HepG2 (cell line): ENCODE measurements at regions not wholly inside any gene's neighbourhood (a gene's known extent, or its start where the extent isn't known, plus 50 kb on each side); places are given as distances from the start of the nearest gene placed in this dataset.

Source experiments
- ATAC-seq: fragments of 200-7000 bp; cut with Tn5 transposase; 3 replicates; pipeline ENCODE4 v1.9.1; 2020; ENCODE audit warnings: mild to moderate bottlenecking, moderate library complexity
- BruUV-seq: library from RNA; stranded (reverse); fragments of 400-500 nt; replicated peaks from 2 replicates; lab custom pipeline; 2021; lab: Mats Ljungman, UMichigan
- CTCF ChIA-PET: fragments of 300-600 bp; formaldehyde crosslinking; extraction: SDS; loops from one replicate; lab custom pipeline; 2021; ENCODE audit warnings: low total read pairs, inconsistent platforms, low intra/inter-chr PET ratio; lab: Yijun Ruan, JAX
- POLR2A ChIA-PET: fragments of 350-600 bp; sonication (Branson Sonifier 250); formaldehyde crosslinking; loops from one replicate; lab custom pipeline; 2020; ENCODE audit warnings: antibody characterized with exemption, inconsistent platforms; lab: Yijun Ruan, JAX
- DNase-seq: peaks from one replicate; pipeline ENCODE4 v3.0.0-alpha.2; 2015; ENCODE audit warnings: low spot score
- FAIRE-seq: peaks from 3 replicates; lab custom pipeline; 2011; peaks lifted over from hg19 to GRCh38; lab: Jason Lieb, UNC
- H2AFZ ChIP-seq: one replicate; pipeline ENCODE4 v1.6.1; 2011; ENCODE audit warnings: low read length, inconsistent platforms
- H3K27ac ChIP-seq: fragments of 300-600 bp; 3 replicates; pipeline ENCODE4 v1.8.0; 2011; ENCODE audit warnings: mixed run types, mild to moderate bottlenecking, mixed read lengths, low read length, inconsistent platforms; ENCODE audit not compliant: insufficient read depth; ENCODE audit errors: extremely low read length
- H3K27me3 ChIP-seq, 2 experiments: fragments of 200-600 bp in 1 of 2; 2 replicates in 1 of 2; 3 replicates in 1 of 2; pipeline versions ENCODE4 v1.6.0 to v1.8.0; 2011; ENCODE audit warnings: low read length in 2 of 2, mild to moderate bottlenecking in 2 of 2, moderate library complexity in 2 of 2, inconsistent platforms in 1 of 2; ENCODE audit not compliant: insufficient read depth in 2 of 2, control insufficient read depth in 1 of 2
- H3K36me3 ChIP-seq, 2 experiments: fragments of 200-600 bp in 1 of 2; replicated peaks in 1 of 2; 2 replicates in 1 of 2; 3 replicates in 1 of 2; pipeline versions ENCODE4 v1.5.1 to v1.8.0; 2011; ENCODE audit warnings: low read length in 2 of 2, inconsistent platforms in 1 of 2; ENCODE audit not compliant: insufficient read depth in 2 of 2, control insufficient read depth in 1 of 2
- H3K4me1 ChIP-seq: 2 replicates; pipeline ENCODE4 v1.5.1; 2012; ENCODE audit warnings: low read length, inconsistent platforms; ENCODE audit not compliant: insufficient read depth
- H3K4me2 ChIP-seq: 2 replicates; pipeline ENCODE4 v1.6.0; 2011; ENCODE audit warnings: low read depth, low read length, inconsistent platforms
- H3K4me3 ChIP-seq, 3 experiments: fragments of 200-600 bp in 1 of 3; sonication (generic), shearing (Covaris generic) in 1 of 3; replicated peaks in 1 of 3; 2 replicates each; pipeline ENCODE4 v1.5.1; 2011 to 2016; ENCODE audit warnings: low read length in 3 of 3, inconsistent platforms in 2 of 3, low read depth in 2 of 3, mild to moderate bottlenecking in 2 of 3, control low read depth in 1 of 3, mixed read lengths in 1 of 3; ENCODE audit not compliant: insufficient read depth in 1 of 3
- H3K79me2 ChIP-seq: one replicate; pipeline ENCODE4 v1.6.1; 2011; ENCODE audit warnings: low read length, inconsistent platforms; ENCODE audit not compliant: insufficient read depth
- H3K9ac ChIP-seq: 2 replicates; pipeline ENCODE4 v1.6.0; 2011; ENCODE audit warnings: mild to moderate bottlenecking, low read depth, low read length, inconsistent platforms; ENCODE audit not compliant: insufficient read depth
- H3K9me3 ChIP-seq: 2 replicates; pipeline ENCODE4 v1.5.1; 2012; ENCODE audit warnings: mild to moderate bottlenecking, low read length
- H4K20me1 ChIP-seq: 2 replicates; pipeline ENCODE4 v1.6.0; 2011; ENCODE audit warnings: inconsistent platforms, mild to moderate bottlenecking, low read length, moderate library complexity; ENCODE audit not compliant: insufficient read depth
- AFF4 ChIP-seq: sonication (generic); formaldehyde crosslinking; IDR thresholded peaks from 2 replicates; pipeline ENCODE4 v1.4.0; 2020; ENCODE audit warnings: missing genetic modification reagents
- GABPB1 ChIP-seq: IDR thresholded peaks from 2 replicates; pipeline ENCODE4 v1.6.1; 2016; ENCODE audit warnings: mild to moderate bottlenecking, missing genetic modification reagents, moderate library complexity, missing compliant biosample characterization
- RBFOX2 ChIP-seq: fragments of 200-400 bp; formaldehyde crosslinking; IDR thresholded peaks from 2 replicates; pipeline ENCODE4 v1.6.1; 2017; ENCODE audit warnings: low read depth, mild to moderate bottlenecking, low read length
- SALL2 ChIP-seq: sonication (generic); formaldehyde crosslinking; IDR thresholded peaks from 2 replicates; pipeline ENCODE4 v1.8.1; 2023; ENCODE audit warnings: mild to moderate bottlenecking, missing genetic modification reagents, inconsistent platforms
- SNAI1 ChIP-seq: sonication (generic); formaldehyde crosslinking; IDR thresholded peaks from 2 replicates; pipeline ENCODE4 v1.5.0; 2020; ENCODE audit warnings: mild to moderate bottlenecking, missing genetic modification reagents, borderline replicate concordance
- TBX3 ChIP-seq: fragments of 450-650 bp; IDR thresholded peaks from 2 replicates; pipeline ENCODE4 v1.6.1; 2017; ENCODE audit warnings: antibody characterized with exemption, mild to moderate bottlenecking, inconsistent platforms, borderline replicate concordance
- USF2 ChIP-seq, 2 experiments: sonication (generic) in 1 of 2; formaldehyde crosslinking in 1 of 2; IDR thresholded peaks; 2 replicates each; pipeline versions ENCODE4 v1.5.1 to v1.6.1; 2011 to 2020; ENCODE audit warnings: borderline replicate concordance in 1 of 2, low read depth in 1 of 2, low read length in 1 of 2, mild to moderate bottlenecking in 1 of 2, missing genetic modification reagents in 1 of 2, moderate library complexity in 1 of 2
- ZFX ChIP-seq: sonication (generic); formaldehyde crosslinking; IDR thresholded peaks from 2 replicates; pipeline ENCODE4 v1.4.0; 2020; ENCODE audit warnings: mild to moderate bottlenecking, low read depth, missing genetic modification reagents, moderate library complexity
- ZNF235 ChIP-seq: sonication (generic); formaldehyde crosslinking; IDR thresholded peaks from 2 replicates; pipeline ENCODE4 v1.8.1; 2023; ENCODE audit warnings: mild to moderate bottlenecking, missing genetic modification reagents, borderline replicate concordance
- ZNF333 ChIP-seq: sonication (generic); formaldehyde crosslinking; IDR thresholded peaks from 2 replicates; pipeline ENCODE4 v1.4.0; 2020; ENCODE audit warnings: mild to moderate bottlenecking, missing genetic modification reagents, borderline replicate concordance
- ZNF572 ChIP-seq: sonication (generic); formaldehyde crosslinking; IDR thresholded peaks from 2 replicates; pipeline ENCODE4 v1.5.1; 2020; ENCODE audit warnings: mild to moderate bottlenecking, missing genetic modification reagents
- ZNF83 ChIP-seq: sonication (generic); formaldehyde crosslinking; IDR thresholded peaks from 2 replicates; pipeline ENCODE4 v1.4.0; 2020; ENCODE audit warnings: missing genetic modification reagents, mild to moderate bottlenecking, borderline replicate concordance
- WGBS: methylation state at CpG from one replicate; pipeline ENCODE4 v1.1.6; 2017; ENCODE audit warnings: low lambda C conversion rate; 5-methylcytosine and 5-hydroxymethylcytosine counted together
- in situ Hi-C: cut with HindIII; loops from 2 replicates; pipeline ENCODE4 v1.10.0; 2017; ENCODE audit warnings: low pct_unique_long_range_greater_than_20kb; ENCODE audit not compliant: extremely low pct_ligation_motif_present
- intact Hi-C: fragments of 100-400 bp; cut with micrococcal nuclease; formaldehyde crosslinking; loops from one replicate; pipeline ENCODE4 v1.10.0; 2022; ENCODE audit not compliant: unreplicated experiment
- TF ChIP-seq, protein P1 (sequence below): sonication (generic); formaldehyde crosslinking; IDR thresholded peaks from 2 replicates; pipeline ENCODE4 v1.8.0; 2022; ENCODE audit warnings: missing genetic modification reagents, low read depth, mild to moderate bottlenecking, borderline replicate concordance
- TF ChIP-seq, protein P2 (sequence below): sonication (generic); formaldehyde crosslinking; IDR thresholded peaks from 2 replicates; pipeline ENCODE4 v1.8.0; 2022; ENCODE audit warnings: missing genetic modification reagents, mild to moderate bottlenecking, borderline replicate concordance
- TF ChIP-seq, protein P3 (sequence below): sonication (generic); formaldehyde crosslinking; IDR thresholded peaks from 2 replicates; pipeline ENCODE4 v1.4.0; 2020; ENCODE audit warnings: missing genetic modification reagents

GRCh38 chr1:208538078-208538477, 293.9 kb upstream of the PLXNA2 start:
- no peak overlapping the region for H2AFZ ChIP-seq
- H3K4me2 ChIP-seq = no peak overlapping the region
- no peaks in the 10 kb centered on the region for H3K4me1 ChIP-seq
- 20% methylated on average over 7 of the region's 7 CpGs for WGBS
- no peaks in the 10 kb centered on the region for H3K79me2 ChIP-seq
- POLR2A ChIA-PET = no interaction called here
- intact Hi-C loops = no loop called here
- no peak overlapping the region for H3K4me3 ChIP-seq
- no peaks in the 10 kb centered on the region for H3K9me3 ChIP-seq
- H3K36me3 ChIP-seq = no peaks in the 10 kb centered on the region
- in situ Hi-C loops = no loop called here
- CTCF ChIA-PET = no interaction called here
- no peaks in the 10 kb centered on the region; the same call in 1 of the 2 replicates for H4K20me1 ChIP-seq
- no peaks in the 10 kb centered on the region; a peak in 1 of 5 replicates for H3K27me3 ChIP-seq
- no peak overlapping the region for H3K9ac ChIP-seq
- no TSS peak for BruUV-seq
- ATAC-seq (no peak), DNase-seq (no peak), FAIRE-seq (no peak)
- no peak overlapping the region for H3K27ac ChIP-seq
- TF ChIP-seq SNAI1 (CRISPR knock-in tag) (no peak), ZNF333 (CRISPR knock-in tag) (no peak), ZNF572 (CRISPR knock-in tag) (no peak), GABPB1 (CRISPR knock-in tag) (no peak), USF2 (IDR thresholded peaks at IDR 0.05; ENCODE audit: low read depth, low read length) (no peak), USF2 (CRISPR knock-in tag; IDR thresholded peaks at IDR 0.05; ENCODE audit: borderline replicate concordance) (no peak), SALL2 (CRISPR knock-in tag) (no peak), RBFOX2 (no peak), ZNF83 (no peak), ZNF235 (CRISPR knock-in tag) (no peak), ZFX (CRISPR knock-in tag) (no peak), AFF4 (no peak), TBX3 (no peak)
- TF ChIP-seq, protein P1, sequence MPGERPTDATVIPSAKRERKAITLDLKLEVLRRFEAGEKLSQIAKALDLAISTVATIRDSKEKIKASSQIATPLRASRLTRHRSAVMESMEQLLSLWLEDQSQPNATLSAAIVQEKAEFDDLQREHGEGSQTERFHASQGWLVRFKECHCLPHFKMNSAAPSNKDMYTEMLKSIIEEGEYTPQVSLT (CRISPR knock-in tag) = no peak
- TF ChIP-seq, protein P2, sequence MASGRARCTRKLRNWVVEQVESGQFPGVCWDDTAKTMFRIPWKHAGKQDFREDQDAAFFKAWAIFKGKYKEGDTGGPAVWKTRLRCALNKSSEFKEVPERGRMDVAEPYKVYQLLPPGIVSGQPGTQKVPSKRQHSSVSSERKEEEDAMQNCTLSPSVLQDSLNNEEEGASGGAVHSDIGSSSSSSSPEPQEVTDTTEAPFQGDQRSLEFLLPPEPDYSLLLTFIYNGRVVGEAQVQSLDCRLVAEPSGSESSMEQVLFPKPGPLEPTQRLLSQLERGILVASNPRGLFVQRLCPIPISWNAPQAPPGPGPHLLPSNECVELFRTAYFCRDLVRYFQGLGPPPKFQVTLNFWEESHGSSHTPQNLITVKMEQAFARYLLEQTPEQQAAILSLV (CRISPR knock-in tag) = no peak
- TF ChIP-seq, protein P3, sequence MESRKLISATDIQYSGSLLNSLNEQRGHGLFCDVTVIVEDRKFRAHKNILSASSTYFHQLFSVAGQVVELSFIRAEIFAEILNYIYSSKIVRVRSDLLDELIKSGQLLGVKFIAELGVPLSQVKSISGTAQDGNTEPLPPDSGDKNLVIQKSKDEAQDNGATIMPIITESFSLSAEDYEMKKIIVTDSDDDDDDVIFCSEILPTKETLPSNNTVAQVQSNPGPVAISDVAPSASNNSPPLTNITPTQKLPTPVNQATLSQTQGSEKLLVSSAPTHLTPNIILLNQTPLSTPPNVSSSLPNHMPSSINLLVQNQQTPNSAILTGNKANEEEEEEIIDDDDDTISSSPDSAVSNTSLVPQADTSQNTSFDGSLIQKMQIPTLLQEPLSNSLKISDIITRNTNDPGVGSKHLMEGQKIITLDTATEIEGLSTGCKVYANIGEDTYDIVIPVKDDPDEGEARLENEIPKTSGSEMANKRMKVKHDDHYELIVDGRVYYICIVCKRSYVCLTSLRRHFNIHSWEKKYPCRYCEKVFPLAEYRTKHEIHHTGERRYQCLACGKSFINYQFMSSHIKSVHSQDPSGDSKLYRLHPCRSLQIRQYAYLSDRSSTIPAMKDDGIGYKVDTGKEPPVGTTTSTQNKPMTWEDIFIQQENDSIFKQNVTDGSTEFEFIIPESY (CRISPR knock-in tag) = no peak
